ENCODE measurements at regions not wholly inside any gene's neighbourhood (a gene's known extent, or its start where the extent isn't known, plus 50 kb on each side); places are given as distances from the start of the nearest gene placed in this dataset.

- no peak overlapping the region for H2BK20ac ChIP-seq (ENCODE audit: low read length)
- no peak overlapping the region for H3K9ac ChIP-seq (replicated peaks in 1 of 4; ENCODE audit: extremely low read depth in 1 of 4, low read depth in 3 of 4, low read length in 3 of 4)
- no peak overlapping the region for H3K23ac ChIP-seq (ENCODE audit: insufficient read length)
- no peaks in the 10 kb centered on the region for H3K23me2 ChIP-seq (ENCODE audit: low read depth, low read length)
- H3K27me3 ChIP-seq (replicated peaks in 1 of 4; ENCODE audit: control insufficient read depth in 3 of 4, extremely low read depth in 1 of 4, insufficient read depth in 3 of 4, low read length in 3 of 4), result no peaks in the 10 kb centered on the region
- H4K5ac ChIP-seq (ENCODE audit: insufficient read length, low read depth, low read length), result no peak overlapping the region
- no peak overlapping the region for H3K4me3 ChIP-seq (ENCODE audit: extremely low read depth in 1 of 4, insufficient read depth in 2 of 4, low read depth in 3 of 4, low read length in 4 of 4)
- H2BK120ac ChIP-seq (replicated peaks; ENCODE audit: low read depth, low read length), result no peak overlapping the region
- H2AK5ac ChIP-seq (ENCODE audit: low read depth, low read length), result no peak overlapping the region
- H3K79me2 ChIP-seq (ENCODE audit: control insufficient read depth in 1 of 2, insufficient read depth in 2 of 2, low read length in 2 of 2), result no peaks in the 10 kb centered on the region
- H3K79me1 ChIP-seq (ENCODE audit: low read depth, low read length), result no peaks in the 10 kb centered on the region
- H2AFZ ChIP-seq (ENCODE audit: low read length), result no peak overlapping the region
- ChIA-PET CTCF (ENCODE audit: partially characterized antibody) (interaction anchor here (0.8 kb wide), 1 partner anchor 16 kb away, joined by 3 read pairs; no protein-coding TSS in a partner anchor), POLR2A (ENCODE audit: partially characterized antibody) (no interaction called here)
- TF ChIP-seq SUZ12 (IDR thresholded peaks at IDR 0.05; ENCODE audit: low read length), result no peak
- TF ChIP-seq CEBPB (IDR thresholded peaks at IDR 0.05; ENCODE audit: low read depth, low read length), result peak; percentile 83; the same call in 1 of the 2 replicates
- no peak for TF ChIP-seq TEAD4 (IDR thresholded peaks at IDR 0.05; ENCODE audit: low read depth, low read length)
- TF ChIP-seq NANOG (IDR thresholded peaks at IDR 0.05; ENCODE audit: insufficient read depth, low read depth, low read length, poor library complexity, severe bottlenecking), result no peak
- no peak overlapping the region for H4K91ac ChIP-seq (replicated peaks; ENCODE audit: insufficient read length, low read length)
- no peaks in the 10 kb centered on the region for H3K9me3 ChIP-seq (ENCODE audit: insufficient read depth in 2 of 2, low read depth in 1 of 2, low read length in 1 of 2)
- peaks cover 0 to 6% (median 0%) of the 10 kb centered on the region in 4 experiments; a peak in 1 of 7 replicates for H3K4me1 ChIP-seq (replicated peaks in 1 of 4; ENCODE audit: control insufficient read depth in 3 of 4, insufficient read depth in 4 of 4, low read length in 3 of 4)
- no peak overlapping the region for H3K56ac ChIP-seq (replicated peaks; ENCODE audit: insufficient read length, low read depth, low read length)
- no peak overlapping the region for H3K27ac ChIP-seq (ENCODE audit: low read depth, low read length)
- no peak overlapping the region for H2BK5ac ChIP-seq (ENCODE audit: low read depth, low read length)
- H4K20me1 ChIP-seq (replicated peaks in 1 of 2; ENCODE audit: control insufficient read depth in 1 of 2, insufficient read depth in 2 of 2, low read length in 2 of 2), result no peaks in the 10 kb centered on the region
- H3K18ac ChIP-seq (ENCODE audit: extremely low read depth, low read length), result no peak overlapping the region
- 95% methylated on average over 2 of the region's 2 CpGs; no CpG with 5 or more reads in 1 of the 2 experiments for WGBS, 2 experiments (ENCODE audit: extremely low coverage in 1 of 2, insufficient coverage in 1 of 2, insufficient read length in 1 of 2, insufficient replicate concordance in 2 of 2, low coverage in 1 of 2, low lambda C conversion rate in 2 of 2, missing lambda C conversion rate in 1 of 2)
- no peak overlapping the region for H4K8ac ChIP-seq (ENCODE audit: extremely low read depth, insufficient read depth, low read length)
- DNase-seq (ENCODE audit: low read depth in 1 of 2, low spot score in 2 of 2) (no peak), FAIRE-seq (no peak)
- H2BK15ac ChIP-seq (ENCODE audit: low read length), result no peak overlapping the region
- H3K14ac ChIP-seq (ENCODE audit: insufficient read length), result no peak overlapping the region
- no peak overlapping the region for H2BK12ac ChIP-seq (ENCODE audit: low read depth, low read length)
- H3K36me3 ChIP-seq (ENCODE audit: control insufficient read depth in 2 of 4, insufficient read depth in 4 of 4, low read length in 3 of 4), result no peaks in the 10 kb centered on the region
- H3K4me2 ChIP-seq (ENCODE audit: insufficient read depth in 1 of 2, low read depth in 2 of 2, low read length in 2 of 2), result no peak overlapping the region
- H3K4ac ChIP-seq (replicated peaks; ENCODE audit: insufficient read length, low read depth, low read length), result no peak overlapping the region
Observed at GRCh38 chr4:111537165-111537564, 608.1 kb upstream of the FAM241A start.
